H1 (cell line): ENCODE measurements at regions not wholly inside any gene's neighbourhood (a gene's known extent, or its start where the extent isn't known, plus 50 kb on each side); places are given as distances from the start of the nearest gene placed in this dataset.

ENCODE experiments used
- ASH2L ChIP-seq: fragments of 200-600, 300-600 bp; sonication (generic); IDR thresholded peaks from one replicate; pipeline ENCODE4 v1.7.1; 2017; ENCODE audit warnings: low read length
- BRCA1 ChIP-seq: IDR thresholded peaks from 2 replicates; pipeline ENCODE4 v1.6.1; 2012; ENCODE audit warnings: low read depth, low read length, improper control_type of control experiment
- CTCF ChIP-seq, 3 experiments: IDR thresholded peaks; 1 replicate in 2 of 3; 2 replicates in 1 of 3; pipeline versions ENCODE4 v1.5.1 to v1.6.1; 2011; ENCODE audit warnings: low read length in 3 of 3, mild to moderate bottlenecking in 3 of 3, inconsistent platforms in 2 of 3, low read depth in 1 of 3, moderate library complexity in 1 of 3; ENCODE audit not compliant: insufficient read depth in 1 of 3; ENCODE audit errors: control extremely low read depth in 1 of 3
- EP300 ChIP-seq, 2 experiments: IDR thresholded peaks; 1 replicate in 1 of 2; 2 replicates in 1 of 2; pipeline ENCODE4 v1.6.1; 2011 to 2012; ENCODE audit warnings: low read depth in 2 of 2, low read length in 2 of 2, mild to moderate bottlenecking in 2 of 2, borderline replicate concordance in 1 of 2, inconsistent platforms in 1 of 2, moderate library complexity in 1 of 2
- EZH2 ChIP-seq: fragments of 200-600 bp; sonication (generic); IDR thresholded peaks from 2 replicates; pipeline ENCODE4 v1.7.1; 2012; ENCODE audit warnings: low read depth, mild to moderate bottlenecking, moderate library complexity, low read length, inconsistent platforms; ENCODE audit not compliant: severe bottlenecking
- POLR2A ChIP-seq, 2 experiments: IDR thresholded peaks; 1 replicate in 1 of 2; 2 replicates in 1 of 2; pipeline ENCODE4 v1.6.1; 2011; ENCODE audit warnings: low read depth in 2 of 2, low read length in 2 of 2, mild to moderate bottlenecking in 2 of 2; ENCODE audit errors: control extremely low read depth in 1 of 2
- POLR2AphosphoS5 ChIP-seq: IDR thresholded peaks from 2 replicates; pipeline ENCODE4 v1.6.1; 2011; ENCODE audit warnings: low read depth, low read length
- TAF1 ChIP-seq: IDR thresholded peaks from 2 replicates; pipeline ENCODE4 v1.6.1; 2011; ENCODE audit warnings: mild to moderate bottlenecking, low read depth, low read length
- ZNF274 ChIP-seq: IDR thresholded peaks from 2 replicates; pipeline ENCODE4 v1.7.0; 2012; ENCODE audit warnings: low read length, borderline replicate concordance; ENCODE audit errors: extremely low read depth

GRCh38 chr13:83377491-83377890 is 504.8 kb downstream of the SLITRK1 start:
- TF ChIP-seq ASH2L (no peak), EZH2 (no peak), TAF1 (no peak), ZNF274 (no peak), BRCA1 (no peak), EP300 (IDR thresholded peaks at IDR 0.05; ENCODE audit: borderline replicate concordance in 1 of 2, low read depth in 2 of 2, low read length in 2 of 2) (no peak), CTCF (IDR thresholded peaks at IDR 0.05; ENCODE audit: control extremely low read depth in 1 of 3, insufficient read depth in 1 of 3, low read depth in 1 of 3, low read length in 3 of 3) (no peak), POLR2A (IDR thresholded peaks at IDR 0.05; ENCODE audit: control extremely low read depth in 1 of 2, low read depth in 2 of 2, low read length in 2 of 2) (no peak), POLR2AphosphoS5 (no peak)
